WTC11 (cell line): ENCODE measurements at regions not wholly inside any gene's neighbourhood (a gene's known extent, or its start where the extent isn't known, plus 50 kb on each side); places are given as distances from the start of the nearest gene placed in this dataset.

Source experiments
- ATAC-seq: fragments of 200-7000 bp; cut with Tn5 transposase; 2 replicates; pipeline ENCODE4 v1.10.0; 2021; ENCODE audit warnings: mild to moderate bottlenecking, moderate library complexity
- CTCF ChIA-PET: fragments of 300-600 bp; sonication (Branson Sonifier 250); formaldehyde crosslinking; loops from one replicate; lab custom pipeline; 2021; ENCODE audit warnings: antibody characterized with exemption; lab: Charles Lee
- POLR2A ChIA-PET: fragments of 350-600 bp; sonication (Branson Sonifier 250); formaldehyde crosslinking; loops from one replicate; lab custom pipeline; 2021; ENCODE audit warnings: antibody characterized with exemption; lab: Charles Lee
- DNase-seq: peaks from one replicate; pipeline ENCODE4 v3.0.0; 2021; ENCODE audit warnings: low spot score
- H3K27ac Mint-ChIP-seq: 2 replicates; pipeline ENCODE4 v1.8.0; 2021; ENCODE audit warnings: mixed read lengths
- H3K27me3 Mint-ChIP-seq: 2 replicates; pipeline ENCODE4 v1.8.0; 2021; ENCODE audit warnings: low read depth, mild to moderate bottlenecking, moderate library complexity, mixed read lengths
- H3K36me3 Mint-ChIP-seq: 2 replicates; pipeline ENCODE4 v1.8.0; 2021; ENCODE audit warnings: mixed read lengths
- H3K4me1 Mint-ChIP-seq: 2 replicates; pipeline ENCODE4 v1.8.0; 2022; ENCODE audit warnings: mixed read lengths
- H3K4me3 Mint-ChIP-seq: 2 replicates; pipeline ENCODE4 v1.8.0; 2021; ENCODE audit warnings: mild to moderate bottlenecking, moderate library complexity, mixed read lengths
- H3K9me3 Mint-ChIP-seq: 2 replicates; pipeline ENCODE4 v1.8.0; 2021; ENCODE audit warnings: mixed read lengths
- AR ChIP-seq: fragments of 250-450 bp; sonication (Bioruptor Pico); IDR thresholded peaks from 2 replicates; pipeline ENCODE4 v1.9.0; 2021; ENCODE audit warnings: mild to moderate bottlenecking
- ATF3 ChIP-seq: sonication (generic); formaldehyde crosslinking; conservative IDR thresholded peaks from 2 replicates; pipeline ENCODE4 v1.8.1; 2022; ENCODE audit warnings: mild to moderate bottlenecking, missing genetic modification reagents
- EMX1 ChIP-seq: fragments of 250-450 bp; sonication (Bioruptor Pico); IDR thresholded peaks from 2 replicates; pipeline ENCODE4 v1.8.0; 2021; ENCODE audit warnings: mild to moderate bottlenecking
- KAT7 ChIP-seq: sonication (generic); formaldehyde crosslinking; IDR thresholded peaks from 2 replicates; pipeline ENCODE4 v1.8.1; 2023; ENCODE audit warnings: missing genetic modification reagents, mild to moderate bottlenecking, borderline replicate concordance
- NFE2L1 ChIP-seq: sonication (generic); formaldehyde crosslinking; IDR thresholded peaks from 2 replicates; pipeline ENCODE4 v1.8.1; 2023; ENCODE audit warnings: missing genetic modification reagents
- NR1H2 ChIP-seq: sonication (generic); formaldehyde crosslinking; IDR thresholded peaks from 2 replicates; pipeline ENCODE4 v1.9.0; 2021; ENCODE audit warnings: mild to moderate bottlenecking, moderate library complexity, missing genetic modification reagents
- NR2C2 ChIP-seq: sonication (generic); formaldehyde crosslinking; IDR thresholded peaks from 2 replicates; pipeline ENCODE4 v1.8.0; 2022; ENCODE audit warnings: mild to moderate bottlenecking, missing genetic modification reagents
- RORB ChIP-seq: fragments of 250-450 bp; sonication (Bioruptor Pico); IDR thresholded peaks from 2 replicates; pipeline ENCODE4 v1.9.0; 2021; ENCODE audit warnings: mild to moderate bottlenecking
- SMAD3 ChIP-seq: sonication (generic); formaldehyde crosslinking; IDR thresholded peaks from 2 replicates; pipeline ENCODE4 v1.8.0; 2022; ENCODE audit warnings: missing genetic modification reagents, mild to moderate bottlenecking, borderline replicate concordance
- SMAD4 ChIP-seq: sonication (generic); formaldehyde crosslinking; IDR thresholded peaks from 2 replicates; pipeline ENCODE4 v1.8.0; 2022; ENCODE audit warnings: mild to moderate bottlenecking, missing genetic modification reagents
- TCF7 ChIP-seq: sonication (generic); formaldehyde crosslinking; IDR thresholded peaks from 2 replicates; pipeline ENCODE4 v1.8.0; 2022; ENCODE audit warnings: mild to moderate bottlenecking, low read depth, missing genetic modification reagents, moderate library complexity
- TP53 ChIP-seq: sonication (generic); formaldehyde crosslinking; IDR thresholded peaks from 2 replicates; pipeline ENCODE4 v1.8.1; 2023; ENCODE audit warnings: mild to moderate bottlenecking, missing genetic modification reagents
- ZNF232 ChIP-seq: sonication (generic); formaldehyde crosslinking; IDR thresholded peaks from 2 replicates; pipeline ENCODE4 v1.8.0; 2022; ENCODE audit warnings: mild to moderate bottlenecking, missing genetic modification reagents
- ZNF512 ChIP-seq: sonication (generic); formaldehyde crosslinking; IDR thresholded peaks from 2 replicates; pipeline ENCODE4 v1.8.1; 2022; ENCODE audit warnings: missing genetic modification reagents, borderline replicate concordance
- TF ChIP-seq, protein P1 (sequence below): sonication (generic); formaldehyde crosslinking; IDR thresholded peaks from 2 replicates; pipeline ENCODE4 v1.8.0; 2022; ENCODE audit warnings: missing genetic modification reagents
- TF ChIP-seq, protein P2 (sequence below): sonication (generic); formaldehyde crosslinking; IDR thresholded peaks from 2 replicates; pipeline ENCODE4 v1.8.0; 2023; ENCODE audit warnings: missing genetic modification reagents, mild to moderate bottlenecking, borderline replicate concordance
- TF ChIP-seq, protein P3 (sequence below): sonication (generic); formaldehyde crosslinking; conservative IDR thresholded peaks from 2 replicates; pipeline ENCODE4 v1.8.1; 2023; ENCODE audit warnings: mild to moderate bottlenecking, low read depth, missing genetic modification reagents, moderate library complexity

GRCh38 chr1:222970040-222970439, 155.2 kb downstream of the DISP1 start:
- ATAC-seq (no peak), DNase-seq (no peak)
- Mint-ChIP-seq H3K9me3 (no peaks in the 10 kb centered on the region), H3K27me3 (peaks cover 3% of the 10 kb centered on the region; the same call in 1 of the 2 replicates), H3K27ac (no peak overlapping the region), H3K4me1 (no peaks in the 10 kb centered on the region), H3K4me3 (no peak overlapping the region)
- TF ChIP-seq SMAD4 (CRISPR knock-in tag): no peak
- TF ChIP-seq TCF7 (CRISPR knock-in tag): no peak
- TF ChIP-seq TP53 (CRISPR knock-in tag): no peak
- no peak for TF ChIP-seq KAT7 (CRISPR knock-in tag)
- no peak for TF ChIP-seq ZNF232 (CRISPR knock-in tag)
- TF ChIP-seq, protein P1, sequence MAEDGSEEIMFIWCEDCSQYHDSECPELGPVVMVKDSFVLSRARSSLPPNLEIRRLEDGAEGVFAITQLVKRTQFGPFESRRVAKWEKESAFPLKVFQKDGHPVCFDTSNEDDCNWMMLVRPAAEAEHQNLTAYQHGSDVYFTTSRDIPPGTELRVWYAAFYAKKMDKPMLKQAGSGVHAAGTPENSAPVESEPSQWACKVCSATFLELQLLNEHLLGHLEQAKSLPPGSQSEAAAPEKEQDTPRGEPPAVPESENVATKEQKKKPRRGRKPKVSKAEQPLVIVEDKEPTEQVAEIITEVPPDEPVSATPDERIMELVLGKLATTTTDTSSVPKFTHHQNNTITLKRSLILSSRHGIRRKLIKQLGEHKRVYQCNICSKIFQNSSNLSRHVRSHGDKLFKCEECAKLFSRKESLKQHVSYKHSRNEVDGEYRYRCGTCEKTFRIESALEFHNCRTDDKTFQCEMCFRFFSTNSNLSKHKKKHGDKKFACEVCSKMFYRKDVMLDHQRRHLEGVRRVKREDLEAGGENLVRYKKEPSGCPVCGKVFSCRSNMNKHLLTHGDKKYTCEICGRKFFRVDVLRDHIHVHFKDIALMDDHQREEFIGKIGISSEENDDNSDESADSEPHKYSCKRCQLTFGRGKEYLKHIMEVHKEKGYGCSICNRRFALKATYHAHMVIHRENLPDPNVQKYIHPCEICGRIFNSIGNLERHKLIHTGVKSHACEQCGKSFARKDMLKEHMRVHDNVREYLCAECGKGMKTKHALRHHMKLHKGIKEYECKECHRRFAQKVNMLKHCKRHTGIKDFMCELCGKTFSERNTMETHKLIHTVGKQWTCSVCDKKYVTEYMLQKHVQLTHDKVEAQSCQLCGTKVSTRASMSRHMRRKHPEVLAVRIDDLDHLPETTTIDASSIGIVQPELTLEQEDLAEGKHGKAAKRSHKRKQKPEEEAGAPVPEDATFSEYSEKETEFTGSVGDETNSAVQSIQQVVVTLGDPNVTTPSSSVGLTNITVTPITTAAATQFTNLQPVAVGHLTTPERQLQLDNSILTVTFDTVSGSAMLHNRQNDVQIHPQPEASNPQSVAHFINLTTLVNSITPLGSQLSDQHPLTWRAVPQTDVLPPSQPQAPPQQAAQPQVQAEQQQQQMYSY: no peak
- no peak for TF ChIP-seq EMX1 (CRISPR knock-in tag)
- no peak for TF ChIP-seq RORB (CRISPR knock-in tag)
- TF ChIP-seq NFE2L1 (CRISPR knock-in tag): no peak
- no peak for TF ChIP-seq AR (CRISPR knock-in tag)
- TF ChIP-seq NR2C2: no peak
- no peak for TF ChIP-seq ZNF512 (CRISPR knock-in tag)
- no peak for TF ChIP-seq SMAD3
- TF ChIP-seq, protein P2, sequence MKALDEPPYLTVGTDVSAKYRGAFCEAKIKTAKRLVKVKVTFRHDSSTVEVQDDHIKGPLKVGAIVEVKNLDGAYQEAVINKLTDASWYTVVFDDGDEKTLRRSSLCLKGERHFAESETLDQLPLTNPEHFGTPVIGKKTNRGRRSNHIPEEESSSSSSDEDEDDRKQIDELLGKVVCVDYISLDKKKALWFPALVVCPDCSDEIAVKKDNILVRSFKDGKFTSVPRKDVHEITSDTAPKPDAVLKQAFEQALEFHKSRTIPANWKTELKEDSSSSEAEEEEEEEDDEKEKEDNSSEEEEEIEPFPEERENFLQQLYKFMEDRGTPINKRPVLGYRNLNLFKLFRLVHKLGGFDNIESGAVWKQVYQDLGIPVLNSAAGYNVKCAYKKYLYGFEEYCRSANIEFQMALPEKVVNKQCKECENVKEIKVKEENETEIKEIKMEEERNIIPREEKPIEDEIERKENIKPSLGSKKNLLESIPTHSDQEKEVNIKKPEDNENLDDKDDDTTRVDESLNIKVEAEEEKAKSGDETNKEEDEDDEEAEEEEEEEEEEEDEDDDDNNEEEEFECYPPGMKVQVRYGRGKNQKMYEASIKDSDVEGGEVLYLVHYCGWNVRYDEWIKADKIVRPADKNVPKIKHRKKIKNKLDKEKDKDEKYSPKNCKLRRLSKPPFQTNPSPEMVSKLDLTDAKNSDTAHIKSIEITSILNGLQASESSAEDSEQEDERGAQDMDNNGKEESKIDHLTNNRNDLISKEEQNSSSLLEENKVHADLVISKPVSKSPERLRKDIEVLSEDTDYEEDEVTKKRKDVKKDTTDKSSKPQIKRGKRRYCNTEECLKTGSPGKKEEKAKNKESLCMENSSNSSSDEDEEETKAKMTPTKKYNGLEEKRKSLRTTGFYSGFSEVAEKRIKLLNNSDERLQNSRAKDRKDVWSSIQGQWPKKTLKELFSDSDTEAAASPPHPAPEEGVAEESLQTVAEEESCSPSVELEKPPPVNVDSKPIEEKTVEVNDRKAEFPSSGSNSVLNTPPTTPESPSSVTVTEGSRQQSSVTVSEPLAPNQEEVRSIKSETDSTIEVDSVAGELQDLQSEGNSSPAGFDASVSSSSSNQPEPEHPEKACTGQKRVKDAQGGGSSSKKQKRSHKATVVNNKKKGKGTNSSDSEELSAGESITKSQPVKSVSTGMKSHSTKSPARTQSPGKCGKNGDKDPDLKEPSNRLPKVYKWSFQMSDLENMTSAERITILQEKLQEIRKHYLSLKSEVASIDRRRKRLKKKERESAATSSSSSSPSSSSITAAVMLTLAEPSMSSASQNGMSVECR (CRISPR knock-in tag): no peak
- TF ChIP-seq ATF3 (CRISPR knock-in tag): no peak
- TF ChIP-seq, protein P3, sequence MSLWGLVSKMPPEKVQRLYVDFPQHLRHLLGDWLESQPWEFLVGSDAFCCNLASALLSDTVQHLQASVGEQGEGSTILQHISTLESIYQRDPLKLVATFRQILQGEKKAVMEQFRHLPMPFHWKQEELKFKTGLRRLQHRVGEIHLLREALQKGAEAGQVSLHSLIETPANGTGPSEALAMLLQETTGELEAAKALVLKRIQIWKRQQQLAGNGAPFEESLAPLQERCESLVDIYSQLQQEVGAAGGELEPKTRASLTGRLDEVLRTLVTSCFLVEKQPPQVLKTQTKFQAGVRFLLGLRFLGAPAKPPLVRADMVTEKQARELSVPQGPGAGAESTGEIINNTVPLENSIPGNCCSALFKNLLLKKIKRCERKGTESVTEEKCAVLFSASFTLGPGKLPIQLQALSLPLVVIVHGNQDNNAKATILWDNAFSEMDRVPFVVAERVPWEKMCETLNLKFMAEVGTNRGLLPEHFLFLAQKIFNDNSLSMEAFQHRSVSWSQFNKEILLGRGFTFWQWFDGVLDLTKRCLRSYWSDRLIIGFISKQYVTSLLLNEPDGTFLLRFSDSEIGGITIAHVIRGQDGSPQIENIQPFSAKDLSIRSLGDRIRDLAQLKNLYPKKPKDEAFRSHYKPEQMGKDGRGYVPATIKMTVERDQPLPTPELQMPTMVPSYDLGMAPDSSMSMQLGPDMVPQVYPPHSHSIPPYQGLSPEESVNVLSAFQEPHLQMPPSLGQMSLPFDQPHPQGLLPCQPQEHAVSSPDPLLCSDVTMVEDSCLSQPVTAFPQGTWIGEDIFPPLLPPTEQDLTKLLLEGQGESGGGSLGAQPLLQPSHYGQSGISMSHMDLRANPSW (CRISPR knock-in tag): no peak
- TF ChIP-seq NR1H2 (CRISPR knock-in tag): no peak
- TF ChIP-seq, all 79 proteins: peak for 0
- CTCF ChIA-PET: interaction anchor here (1.2 kb wide), 1 partner anchor 120 kb away, joined by 3 read pairs; no protein-coding TSS in a partner anchor
- H3K36me3 Mint-ChIP-seq: no peaks in the 10 kb centered on the region
- POLR2A ChIA-PET: no interaction called here
